HG03066 (cell line): ENCODE measurements at regions not wholly inside any gene's neighbourhood (a gene's known extent, or its start where the extent isn't known, plus 50 kb on each side); places are given as distances from the start of the nearest gene placed in this dataset.
"Not testable (repeated sequence)": the region's sequence is repeated elsewhere in the genome, so short reads cannot be mapped to it uniquely, and the experiment has no call there.

Experiments
- ATAC-seq: cut with Tn5 transposase; IDR thresholded peaks from one replicate; pipeline ENCODE4 v1.9.1; 2021; ENCODE audit warnings: low read depth; ENCODE audit not compliant: unreplicated experiment

DNA sequence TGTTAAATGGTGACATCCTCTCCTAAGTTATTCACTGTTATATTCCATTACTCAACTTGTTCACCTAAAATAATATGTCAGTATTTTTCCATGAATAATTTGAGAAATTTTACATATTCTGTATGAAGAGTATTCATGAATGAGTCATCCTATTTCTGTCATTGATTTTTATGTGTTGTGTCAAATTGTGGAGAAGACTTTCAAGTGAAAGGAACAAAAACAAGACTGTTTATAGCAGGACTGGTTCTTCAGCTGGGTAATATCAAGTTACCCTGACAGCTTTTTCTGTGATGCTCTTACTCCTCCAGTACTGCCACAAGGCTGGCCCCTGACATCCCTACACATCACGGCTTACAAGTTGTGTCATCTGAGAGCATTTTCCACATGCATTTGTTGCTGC, 847.7 kb downstream of the NCAM2 start:
- ATAC-seq, result no peak

DNA sequence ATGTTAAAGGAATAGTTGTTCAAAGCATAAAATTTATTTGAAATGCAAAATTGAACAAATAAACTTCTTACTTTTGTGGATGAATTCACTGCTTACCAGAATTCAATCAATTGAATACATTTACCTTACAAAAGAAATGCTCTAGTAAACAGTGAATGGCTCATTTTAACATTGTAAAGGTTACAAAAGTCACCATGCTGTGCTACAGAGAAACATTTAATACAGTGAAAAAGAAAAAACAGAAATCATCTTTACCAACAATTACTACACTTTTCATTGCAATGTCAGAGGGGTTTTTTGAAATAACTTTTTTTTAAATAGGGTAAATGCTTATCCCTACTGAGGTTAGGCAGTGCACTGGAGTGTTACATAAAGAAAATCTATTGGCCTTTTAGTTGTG, 853.0 kb downstream of the NCAM2 start:
- ATAC-seq, result no peak

DNA sequence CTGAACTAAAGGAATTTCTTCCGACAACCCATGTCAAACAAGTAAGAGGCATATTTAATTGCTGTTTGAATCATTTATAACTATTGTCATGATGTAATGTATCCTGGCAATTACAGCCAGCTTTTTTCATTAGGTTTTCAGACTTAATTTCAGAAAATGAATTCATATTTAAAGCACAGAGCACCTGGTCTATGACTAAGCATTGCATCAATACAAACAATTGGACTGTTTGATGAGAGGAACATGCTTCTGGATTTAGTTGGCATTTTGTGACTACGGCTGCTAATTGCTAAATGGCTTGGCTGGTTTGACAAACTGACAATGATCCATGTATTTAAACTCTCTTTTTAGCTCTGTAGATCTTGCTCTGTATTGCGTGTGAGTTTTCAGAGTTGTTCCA, 853.4 kb downstream of the NCAM2 start:
- ATAC-seq, result no peak

DNA sequence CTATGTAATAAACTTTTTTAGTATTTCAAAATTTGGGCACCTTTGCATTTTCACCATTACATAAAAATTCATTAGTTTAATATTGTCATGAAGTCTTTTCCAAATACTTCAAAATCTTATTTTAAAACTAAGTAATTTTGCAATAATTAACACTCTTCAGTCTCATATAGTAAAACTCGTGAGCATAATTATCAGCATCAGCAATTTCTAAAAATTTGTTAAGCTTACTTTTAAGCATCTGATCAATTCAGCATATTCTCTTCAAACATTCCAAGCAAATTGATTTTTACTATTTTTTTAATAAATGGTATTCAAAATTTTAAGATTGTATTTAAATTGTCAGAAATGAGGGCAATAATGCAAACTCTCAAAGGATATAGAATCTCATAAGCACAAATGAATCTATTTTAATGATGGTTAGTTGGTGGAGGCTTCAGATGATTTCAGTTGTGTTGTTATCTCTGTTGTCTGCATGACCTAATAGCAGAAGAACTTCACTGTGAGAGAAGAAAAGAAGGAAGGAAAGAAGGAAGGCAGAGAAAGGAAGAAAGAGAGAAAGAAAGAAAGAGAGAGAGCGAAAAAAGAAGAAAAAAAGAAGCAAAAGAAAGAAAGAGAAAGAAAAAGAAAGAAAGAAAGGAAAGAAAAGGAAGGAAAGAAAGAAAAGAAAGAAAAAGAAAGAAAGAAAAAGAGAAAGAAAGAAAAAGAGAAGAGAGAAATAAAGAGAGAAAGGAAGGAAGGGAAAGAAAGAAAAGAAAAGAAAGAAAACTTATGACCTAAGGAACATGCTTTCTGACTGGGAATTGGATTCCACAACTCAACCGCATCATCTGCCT, 860.5 kb downstream of the NCAM2 start:
- ATAC-seq, result no peak

DNA sequence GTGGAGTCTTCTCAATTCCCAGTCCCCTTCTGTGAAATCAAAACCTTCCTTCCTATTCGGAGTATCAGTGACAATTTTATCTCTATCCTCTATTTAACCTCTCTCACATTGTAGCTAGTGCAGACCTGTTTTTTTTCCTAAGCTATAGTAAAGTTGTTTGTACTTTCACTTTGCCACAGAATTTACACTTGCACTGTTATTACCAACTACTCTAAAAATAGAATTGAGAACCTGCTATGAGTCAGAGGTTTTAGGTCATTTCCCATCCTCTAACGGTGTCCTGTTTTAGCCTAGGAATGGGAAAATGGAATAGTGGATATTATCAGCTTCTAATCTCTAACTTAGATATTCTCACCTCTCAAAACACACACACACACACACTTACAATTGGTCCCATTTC, 862.7 kb downstream of the NCAM2 start:
- ATAC-seq, result no peak

DNA sequence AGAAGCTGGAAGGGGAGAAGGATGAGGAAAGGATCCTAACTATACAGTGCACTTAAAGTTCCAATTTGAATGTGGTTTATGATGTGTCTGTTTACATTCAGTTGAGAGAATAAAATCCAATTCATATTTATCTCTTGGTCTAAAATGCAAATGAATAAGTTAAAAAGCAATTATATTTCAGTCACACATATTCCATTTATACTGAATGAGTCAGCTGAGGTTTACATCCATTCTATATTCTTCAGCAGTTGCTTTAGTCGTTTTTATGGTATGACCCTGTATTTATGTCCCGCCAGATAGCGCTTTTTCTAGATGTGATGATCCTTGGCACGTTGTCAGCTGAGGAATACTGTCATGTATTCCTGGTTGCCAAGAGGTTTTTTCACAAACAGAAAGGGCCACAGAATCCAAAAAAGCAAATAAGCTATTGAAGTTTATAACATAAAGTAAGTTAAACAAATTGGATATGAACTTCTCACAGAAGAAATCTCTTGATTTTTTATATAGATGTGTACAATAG, 866.2 kb downstream of the NCAM2 start:
- no peak for ATAC-seq

DNA sequence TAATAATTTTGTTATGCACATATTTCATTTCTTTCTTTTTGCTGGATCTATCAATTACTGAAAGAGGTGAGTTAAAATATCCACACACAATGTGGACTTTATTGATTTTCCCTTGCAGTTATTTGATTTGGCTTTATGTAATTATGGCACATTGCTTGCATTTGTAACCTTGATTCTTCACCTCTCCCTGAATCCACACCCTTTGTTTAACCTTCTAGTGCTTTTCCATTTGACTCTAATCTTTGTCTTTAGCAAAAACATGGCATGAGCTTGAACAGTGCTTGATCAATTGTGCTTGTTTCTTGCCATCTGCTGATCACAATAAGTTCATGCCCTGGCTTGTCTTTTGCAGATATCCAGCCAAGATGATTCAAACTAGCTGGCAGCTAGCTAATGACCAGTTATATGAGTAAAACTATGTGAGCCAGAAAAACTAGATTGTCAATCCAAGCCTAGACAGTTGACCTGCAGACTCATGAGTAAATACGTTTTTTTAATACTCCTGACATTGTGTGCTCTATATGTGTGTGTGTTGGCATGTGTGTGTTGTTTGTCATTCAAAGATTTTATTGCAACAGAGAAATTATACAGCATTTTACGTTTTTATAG, 899.2 kb downstream of the NCAM2 start:
- no peak for ATAC-seq

DNA sequence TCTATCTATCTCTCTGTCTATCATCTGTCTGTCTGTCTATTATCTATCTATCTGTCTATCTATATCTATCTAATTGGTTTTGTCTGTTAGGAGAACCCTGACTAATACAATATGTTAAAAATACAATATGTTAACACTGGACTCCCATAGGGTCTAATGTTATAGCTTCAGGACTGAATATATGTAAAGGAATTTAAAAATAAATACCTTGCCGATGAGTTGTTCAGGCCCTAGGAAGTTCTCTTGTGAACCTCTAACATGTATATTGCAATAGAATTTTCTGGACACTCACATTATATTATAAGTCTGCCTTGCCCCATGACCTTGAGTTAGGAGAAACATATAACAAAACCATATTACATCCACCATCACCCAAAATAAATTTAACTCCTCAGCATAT, 900.6 kb downstream of the NCAM2 start:
- no peak for ATAC-seq

DNA sequence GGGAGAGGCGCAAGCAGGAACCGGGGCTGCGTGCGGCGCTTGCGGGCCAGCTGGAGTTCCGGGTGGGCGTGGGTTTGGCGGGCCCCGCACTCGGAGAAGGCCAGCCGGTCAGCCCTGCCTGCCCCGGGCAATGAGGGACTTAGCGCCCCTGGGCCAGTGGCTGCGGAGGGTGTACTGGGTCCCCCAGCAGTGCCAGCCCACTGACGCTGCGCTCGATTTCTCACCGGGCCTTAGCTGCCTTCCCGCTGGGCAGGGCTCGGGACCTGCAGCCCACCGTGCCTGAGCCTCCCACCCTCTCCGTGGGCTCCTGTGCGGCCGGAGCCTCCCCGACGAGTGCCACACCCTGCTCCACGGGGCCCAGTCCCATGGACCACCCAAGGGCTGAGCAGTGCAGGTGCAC, 904.2 kb downstream of the NCAM2 start:
- ATAC-seq, result not testable (repeated sequence)

DNA sequence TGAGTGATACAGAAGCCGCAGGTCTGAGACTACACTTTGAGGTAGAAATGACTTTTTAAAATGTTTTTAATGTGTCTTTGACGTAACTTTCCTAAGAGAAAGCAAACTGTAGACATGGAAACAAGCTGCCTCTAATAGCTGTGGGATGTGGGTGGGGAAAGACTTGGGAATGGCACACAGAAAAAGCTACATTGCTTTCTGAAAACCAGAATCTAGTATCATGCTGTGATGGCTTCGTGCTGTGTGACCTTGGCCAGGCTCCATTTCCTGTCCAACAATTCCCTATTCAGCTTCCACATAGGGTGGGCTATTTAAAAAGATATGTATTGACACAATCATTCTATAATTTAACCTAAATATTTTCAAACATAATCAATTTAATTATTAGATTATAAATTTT, 909.1 kb downstream of the NCAM2 start:
- no peak for ATAC-seq

DNA sequence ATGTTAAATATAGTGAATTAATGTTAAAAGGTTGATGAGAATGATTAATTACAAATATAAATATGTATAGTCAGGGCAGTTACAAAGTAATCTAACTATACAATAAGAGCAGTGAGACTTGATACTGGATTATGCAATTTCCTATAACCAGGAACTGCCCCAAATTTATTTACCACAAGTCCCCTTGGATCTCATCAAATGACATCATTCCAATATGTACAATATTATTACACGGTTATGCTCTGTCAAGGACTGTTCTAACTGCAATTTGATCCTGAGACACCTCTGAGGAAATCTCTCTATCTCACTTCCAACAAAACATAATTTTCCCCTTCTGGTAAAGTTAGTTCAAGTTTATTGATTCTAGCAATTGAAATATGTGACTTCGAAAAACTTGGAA, 917.6 kb downstream of the NCAM2 start:
- no peak for ATAC-seq

DNA sequence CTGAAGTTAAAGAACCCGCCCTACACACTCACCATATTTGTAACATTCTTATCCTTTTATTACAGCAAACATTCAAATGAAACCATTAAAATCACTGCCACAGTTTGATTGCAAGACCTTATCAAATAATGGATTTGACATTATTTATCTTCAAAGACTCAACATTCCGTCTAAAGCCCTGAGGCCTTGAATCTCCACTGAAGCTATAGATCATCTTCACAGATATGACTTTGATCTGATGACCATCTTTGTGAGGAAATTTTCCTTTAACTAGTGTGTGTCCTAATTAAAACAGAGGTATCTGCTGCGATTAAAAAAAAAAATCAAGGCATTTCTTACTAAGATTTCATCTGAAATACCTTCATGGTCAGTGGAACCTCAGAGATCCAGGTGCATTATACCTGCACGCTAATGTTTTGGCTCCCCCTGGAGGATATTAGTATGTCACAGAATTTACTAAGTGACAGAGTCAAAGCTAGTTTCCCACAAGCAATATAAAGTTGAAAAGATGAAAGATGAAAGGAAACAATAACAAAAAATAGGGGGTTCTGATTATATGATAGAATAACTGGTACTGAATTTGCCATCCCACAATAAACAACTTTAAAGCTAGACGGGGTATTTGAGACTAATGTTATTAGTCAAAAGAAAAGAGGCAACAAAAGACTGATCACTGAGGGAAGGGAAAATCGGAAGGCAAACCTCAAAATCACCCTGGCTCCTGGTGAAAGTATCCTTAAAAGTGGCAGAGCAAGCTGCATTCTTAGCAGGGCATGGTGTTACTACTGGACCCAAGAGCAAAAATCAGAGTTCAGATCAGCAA, 923.4 kb downstream of the NCAM2 start:
- no peak for ATAC-seq

DNA sequence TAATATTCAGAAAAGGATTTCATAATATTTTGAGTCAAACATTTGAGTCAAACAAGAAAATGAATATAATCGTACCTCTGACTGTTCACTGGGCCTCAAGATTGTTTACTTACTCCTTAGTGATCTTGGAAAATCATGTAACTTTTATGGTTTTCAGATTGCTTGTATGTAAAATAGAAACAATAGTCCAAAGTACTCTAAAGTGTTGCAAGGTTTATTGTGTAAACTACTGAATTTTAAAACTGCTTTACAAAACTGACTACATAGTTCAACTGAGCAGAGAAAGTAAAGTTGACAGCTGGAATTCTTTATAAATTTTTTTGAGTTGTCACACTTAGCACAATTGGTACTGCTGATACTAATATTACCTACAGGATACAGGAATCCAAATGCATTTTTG, 931.0 kb downstream of the NCAM2 start:
- no peak for ATAC-seq

DNA sequence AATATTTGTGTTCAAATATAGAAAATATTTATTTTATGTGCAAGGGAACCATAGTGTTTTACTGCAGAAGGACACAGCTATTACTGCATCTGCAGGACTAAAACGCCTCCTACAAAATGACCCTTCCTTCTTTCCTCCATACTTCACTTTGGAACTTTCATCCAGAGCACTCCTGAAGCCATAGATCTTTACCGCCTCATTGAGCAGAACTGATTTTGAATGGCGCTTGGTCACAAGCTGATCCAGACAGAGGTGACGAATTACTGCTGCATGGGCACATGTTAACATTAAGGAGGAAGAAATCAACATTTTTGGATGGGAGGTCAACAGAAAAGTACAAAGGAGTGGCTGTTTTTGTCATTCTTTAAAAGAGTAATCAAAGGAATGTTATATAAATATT, 931.6 kb downstream of the NCAM2 start:
- no peak for ATAC-seq

DNA sequence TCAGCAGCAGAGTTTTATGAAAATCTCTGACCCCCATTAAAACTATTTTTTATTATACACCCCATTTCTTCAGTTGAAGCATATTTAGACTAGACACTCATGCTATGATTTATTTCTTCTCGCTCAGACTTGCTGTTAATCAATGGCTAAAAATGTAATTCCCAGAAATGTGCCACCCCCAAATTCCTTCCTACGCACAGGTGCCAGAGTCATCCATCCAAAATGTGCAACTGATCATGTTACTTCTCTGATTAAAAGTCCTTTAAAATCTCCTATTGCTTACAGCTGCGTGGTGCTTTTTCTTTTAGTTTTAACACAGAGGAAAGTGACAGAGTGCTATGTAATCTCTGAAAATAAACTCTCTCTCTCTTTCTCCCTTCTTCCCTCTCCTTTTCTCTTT, 954.4 kb downstream of the NCAM2 start:
- no peak for ATAC-seq

DNA sequence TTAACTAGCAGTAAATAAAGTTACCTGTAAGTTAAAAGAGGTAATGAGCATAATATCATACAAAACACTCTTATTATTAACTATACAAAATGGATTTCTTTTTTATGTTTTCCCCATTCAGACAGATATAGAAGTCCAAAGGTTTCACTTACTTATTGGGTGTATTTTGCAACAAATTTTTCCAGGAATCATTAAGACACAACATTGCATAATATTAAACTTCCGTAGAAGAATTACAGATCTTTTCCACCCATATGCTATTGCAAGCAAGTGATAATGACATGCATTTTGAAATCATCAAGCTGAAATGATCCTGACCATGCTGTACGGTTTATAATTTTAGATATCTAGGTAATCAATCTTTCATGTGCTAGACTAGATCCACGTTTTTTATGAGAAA, 957.0 kb downstream of the NCAM2 start:
- ATAC-seq, result no peak

DNA sequence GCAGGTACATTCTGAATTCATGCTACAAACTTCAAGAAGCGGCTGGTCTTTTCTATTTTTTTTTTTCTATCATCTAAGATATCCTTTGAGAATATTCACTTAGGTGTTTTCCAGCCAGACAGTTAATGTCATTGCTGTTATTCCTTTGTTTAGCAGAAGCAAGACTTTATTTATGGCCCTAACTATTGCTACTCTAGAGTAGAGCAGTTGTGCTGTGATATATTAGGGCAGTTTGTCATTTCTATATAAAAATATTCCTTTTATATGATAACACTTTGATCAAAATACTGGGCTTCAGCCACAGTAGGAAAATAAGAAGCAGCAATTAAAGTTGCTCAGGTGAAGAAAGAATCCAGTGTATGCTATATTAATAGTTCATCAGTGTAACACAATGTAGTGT, 959.3 kb downstream of the NCAM2 start:
- no peak for ATAC-seq

DNA sequence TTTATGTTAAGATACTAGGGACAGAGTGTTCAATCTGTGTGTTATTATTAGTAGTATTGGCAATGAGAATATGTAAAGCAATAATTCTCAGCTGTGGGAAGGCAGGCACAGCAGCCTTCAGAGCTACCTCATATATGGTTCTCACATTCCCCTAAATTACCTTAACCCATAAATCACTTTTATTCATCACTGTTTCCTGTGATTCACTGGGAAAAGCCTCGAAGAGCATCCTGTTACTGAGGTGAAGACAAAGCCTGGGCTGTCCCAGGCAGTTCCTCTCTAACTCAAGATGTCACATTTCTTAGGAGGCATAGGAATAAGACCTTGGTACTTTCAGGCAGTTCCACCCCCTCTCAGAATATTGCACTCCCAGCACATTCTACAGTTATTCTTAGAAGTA, 965.7 kb downstream of the NCAM2 start:
- ATAC-seq, result no peak

DNA sequence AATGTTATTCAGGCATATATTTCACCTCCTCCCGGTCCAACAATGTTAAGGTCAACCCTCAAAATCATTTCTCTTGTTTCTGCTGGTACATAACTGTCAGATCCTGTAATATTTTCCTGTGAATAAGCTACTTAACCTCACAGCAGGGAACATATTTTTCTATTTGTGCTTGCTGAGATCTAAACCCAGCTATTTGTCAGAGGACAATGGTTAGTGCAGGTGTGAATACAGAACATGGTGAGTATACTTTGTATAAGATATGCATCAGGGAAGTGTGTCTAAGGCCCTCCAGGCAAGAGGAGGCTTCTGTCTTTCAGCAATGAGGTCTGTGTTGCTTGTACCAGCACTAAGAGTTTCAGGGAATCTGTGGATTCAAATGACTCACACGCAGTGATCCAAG, 970.6 kb downstream of the NCAM2 start:
- ATAC-seq, result no peak

DNA sequence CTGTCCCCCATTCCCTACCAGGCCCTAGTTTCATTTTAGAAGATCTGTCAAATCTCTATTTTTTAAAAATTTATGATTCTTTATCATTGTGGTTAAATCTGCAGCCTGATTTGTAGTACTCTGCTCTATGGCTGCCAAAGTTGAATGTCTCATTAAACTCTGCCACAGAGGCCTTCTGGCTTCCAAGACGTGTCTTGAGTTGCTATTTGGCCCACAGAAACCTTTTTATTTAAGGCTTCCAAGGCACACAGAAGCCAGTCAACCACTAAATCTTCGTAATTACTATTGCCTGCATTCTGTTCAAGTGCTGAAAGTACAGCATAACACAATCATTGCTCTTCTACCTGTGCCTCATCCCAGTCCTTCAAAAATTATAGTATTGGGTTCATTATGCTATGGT, 971.0 kb downstream of the NCAM2 start:
- no peak for ATAC-seq

DNA sequence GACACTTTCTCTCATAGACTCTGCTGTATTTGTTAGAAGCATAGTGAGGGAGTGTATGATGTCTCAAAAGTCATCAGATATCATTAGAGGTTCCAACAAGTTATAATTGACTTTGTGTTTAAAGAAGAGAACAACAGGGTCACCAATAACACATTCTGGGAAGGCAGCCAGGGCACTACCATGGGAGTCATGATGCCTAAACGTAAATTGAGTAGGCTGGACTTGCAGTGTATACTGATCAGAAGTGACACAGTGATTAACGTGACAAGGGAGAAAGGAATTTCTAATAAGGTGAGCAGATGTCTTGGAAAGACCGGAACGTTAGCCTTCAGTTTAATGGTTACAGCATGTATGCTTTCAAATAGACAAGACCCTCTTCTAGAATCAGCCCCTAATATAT, 973.2 kb downstream of the NCAM2 start:
- ATAC-seq, result no peak
